Heart right ventricle (tissue), 16 donors: ENCODE measurements at regions not wholly inside any gene's neighbourhood (a gene's known extent, or its start where the extent isn't known, plus 50 kb on each side); places are given as distances from the start of the nearest gene placed in this dataset.

ENCODE experiments used
- ATAC-seq, 8 donors: fragments of 200-7000 bp; cut with Tn5 transposase; one replicate each; pipeline ENCODE4 v1.9.1; 2020; ENCODE audit warnings: mild to moderate bottlenecking in 8 of 8, moderate library complexity in 8 of 8, moderate number of reproducible peaks in 1 of 8
- DNase-seq, 2 donors: peaks; one replicate each; pipeline ENCODE4 v3.0.0-alpha.2; 2020
- H3K27ac ChIP-seq, 10 donors: fragments of 200-600 bp; sonication (generic) in 2 of 10; one replicate each; pipeline versions ENCODE4 v1.5.0 to v1.8.0; 2020 to 2022; ENCODE audit warnings: mild to moderate bottlenecking in 3 of 10
- H3K27me3 ChIP-seq, 7 donors: fragments of 200-600 bp; one replicate each; pipeline ENCODE4 v1.8.0; 2021 to 2022; ENCODE audit warnings: mild to moderate bottlenecking in 2 of 7
- H3K36me3 ChIP-seq, 9 donors: fragments of 200-600 bp; sonication (generic) in 1 of 9; one replicate each; pipeline versions ENCODE4 v1.5.0 to v1.8.0; 2020 to 2022; ENCODE audit warnings: mild to moderate bottlenecking in 2 of 9
- H3K4me1 ChIP-seq, 9 donors: fragments of 200-600 bp; sonication (generic) in 1 of 9; one replicate each; pipeline versions ENCODE4 v1.5.0 to v1.8.0; 2020 to 2022; ENCODE audit warnings: mild to moderate bottlenecking in 4 of 9
- H3K4me3 ChIP-seq, 10 donors: fragments of 200-600 bp; sonication (generic) in 2 of 10; one replicate each; pipeline versions ENCODE4 v1.5.0 to v1.8.0; 2020 to 2022; ENCODE audit warnings: mild to moderate bottlenecking in 7 of 10, moderate library complexity in 2 of 10
- H3K9me3 ChIP-seq, 11 donors: fragments of 200-600 bp in 10 of 11; sonication (generic) in 2 of 11; one replicate each; pipeline versions ENCODE4 v1.5.0 to v1.8.0; 2013 to 2022; ENCODE audit warnings: mild to moderate bottlenecking in 2 of 11, control low read depth in 1 of 11, moderate library complexity in 1 of 11
- WGBS, 2 donors: extraction: QIAGEN DNeasy Blood & Tissue Kit; methylation state at CpG; one replicate each; pipeline ENCODE4 v1.1.7; 2013; ENCODE audit warnings: inconsistent platforms in 1 of 2; 5-methylcytosine and 5-hydroxymethylcytosine counted together
- intact Hi-C, 10 donors: fragments of 100-400 bp; cut with DNase I; formaldehyde crosslinking; loops; one replicate each; pipeline versions ENCODE4 v1.11.1 to v1.14.2; 2022
- TF ChIP-seq, protein P1 (sequence below), 9 donors: fragments of 200-600 bp; sonication (generic) in 2 of 9; IDR thresholded peaks; one replicate each; pipeline versions ENCODE4 v1.5.0 to v1.8.0; 2021 to 2022; ENCODE audit warnings: antibody characterized with exemption in 9 of 9, mild to moderate bottlenecking in 5 of 9, moderate library complexity in 1 of 9
- donor health status: Arrhythmogenic right ventricular cardiomyopathy.
- donor health status: ischemic (EF 13 %, LVEDD 7.1; RV severe dilation, severe dysfunction).
- donor health status: healthy with polysubstance abuse.
- donor health status: DM: no; HTN: yes; CAD: no.
- donor health status: DM: no; HTN: no; CAD: no.
- donor health status: ischemic (EF 25% LVEDD 6.9; RV normal size, moderate dysfunction).
- donor health status: ischemic (EF 25% LVEDD 5.7; RV mildly dilated, moderate dysfunction).
- donor health status: healthy.
- donor health status: DM: yes; HTN: yes; CAD: no.
- donor health status: Ischemic cardiomyopathy.
- donor health status: ischemic (EF 35%, LVEDD 5.7; RV mildly dilated, moderate dysfunction).
- donor health status: nonischemic (EF 11% LVEDD 7.7; RV severe dilation, severe dysfunction).
- donor health status: DM: yes; HTN: yes; CAD: no.
- donor health status: PGD.
- donor health status: ischemic (EF 29% LVEDD 5.4; RV normal size, mild dysfunction).
- donor health status: nonischemic (EF 23%, LVEDD 6.1; RV moderate dilation, normal function).

- H3K4me1 ChIP-seq: peaks cover 0 to 8% (median 6%) of the 10 kb centered on the region in 9 donors
- H3K27me3 ChIP-seq: peaks cover 0 to 77% (median 66%) of the 10 kb centered on the region in 7 donors
- H3K9me3 ChIP-seq: peaks cover 0 to 8% (median 0%) of the 10 kb centered on the region in 11 donors
- DNase-seq: no peak
- H3K27ac ChIP-seq: no peak overlapping the region
- H3K36me3 ChIP-seq: no peaks in the 10 kb centered on the region
- intact Hi-C loops: no loop called here
- WGBS, 2 donors: 38 to 40% methylated on average over 16 of the region's 16 CpGs
- ATAC-seq: no peak
- TF ChIP-seq, protein P1, sequence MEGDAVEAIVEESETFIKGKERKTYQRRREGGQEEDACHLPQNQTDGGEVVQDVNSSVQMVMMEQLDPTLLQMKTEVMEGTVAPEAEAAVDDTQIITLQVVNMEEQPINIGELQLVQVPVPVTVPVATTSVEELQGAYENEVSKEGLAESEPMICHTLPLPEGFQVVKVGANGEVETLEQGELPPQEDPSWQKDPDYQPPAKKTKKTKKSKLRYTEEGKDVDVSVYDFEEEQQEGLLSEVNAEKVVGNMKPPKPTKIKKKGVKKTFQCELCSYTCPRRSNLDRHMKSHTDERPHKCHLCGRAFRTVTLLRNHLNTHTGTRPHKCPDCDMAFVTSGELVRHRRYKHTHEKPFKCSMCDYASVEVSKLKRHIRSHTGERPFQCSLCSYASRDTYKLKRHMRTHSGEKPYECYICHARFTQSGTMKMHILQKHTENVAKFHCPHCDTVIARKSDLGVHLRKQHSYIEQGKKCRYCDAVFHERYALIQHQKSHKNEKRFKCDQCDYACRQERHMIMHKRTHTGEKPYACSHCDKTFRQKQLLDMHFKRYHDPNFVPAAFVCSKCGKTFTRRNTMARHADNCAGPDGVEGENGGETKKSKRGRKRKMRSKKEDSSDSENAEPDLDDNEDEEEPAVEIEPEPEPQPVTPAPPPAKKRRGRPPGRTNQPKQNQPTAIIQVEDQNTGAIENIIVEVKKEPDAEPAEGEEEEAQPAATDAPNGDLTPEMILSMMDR (IDR thresholded peaks at IDR 0.05): no peak
- peak overlapping the region in 1 of 10 donors; percentile 24 for H3K4me3 ChIP-seq
Observed at GRCh38 chr17:34156401-34156740, 98.7 kb upstream of the CCL2 start.

DNA sequence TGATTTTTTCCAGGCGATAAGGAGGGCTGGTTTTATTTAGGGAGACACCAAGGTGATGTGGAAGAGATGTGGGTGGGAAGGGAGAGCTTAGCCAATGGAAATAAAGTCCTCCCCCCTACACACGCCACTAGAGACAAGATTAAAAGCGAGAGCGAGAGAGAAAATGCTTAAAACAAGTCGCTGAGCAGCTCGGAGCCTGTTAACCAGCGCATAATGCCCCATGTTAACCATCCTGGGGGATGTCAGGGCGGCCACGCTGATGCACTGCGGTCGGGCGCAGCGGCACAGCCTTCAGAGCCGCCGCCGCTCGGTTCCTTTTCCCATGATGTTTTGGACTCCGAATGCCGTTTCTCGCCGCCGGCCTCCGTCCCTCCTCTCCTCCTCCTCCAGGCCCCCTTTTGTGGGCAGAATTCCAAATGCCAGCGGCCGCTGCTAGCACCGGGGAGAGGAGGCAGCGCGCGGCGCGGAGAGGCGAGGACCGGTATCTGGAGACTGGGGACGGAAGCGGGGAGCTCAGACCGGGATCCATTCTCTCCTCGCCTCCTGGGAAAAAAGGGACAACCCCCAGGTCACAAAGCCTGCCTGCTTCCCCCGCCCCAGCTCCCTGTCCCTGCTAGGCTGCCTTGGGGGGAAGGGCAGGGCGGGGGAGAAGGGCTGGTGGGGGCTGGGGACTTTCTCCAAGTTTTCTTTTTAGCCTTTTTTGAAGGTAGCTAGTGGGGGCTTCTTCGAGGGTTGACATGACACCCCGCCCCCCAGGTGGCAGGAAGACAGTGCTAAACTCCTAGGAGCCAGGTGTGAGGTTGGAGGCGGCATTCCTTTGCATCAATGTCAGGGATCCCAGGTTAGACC is 98.1 kb upstream of the CCL2 start:
- Histone ChIP-seq H3K9me3 (peaks cover 0 to 8% (median 0%) of the 10 kb centered on the region in 11 donors), H3K27ac (no peak overlapping the region), H3K4me3 (peak overlapping the region in 3 of 10 donors; percentile 5 to 24 (median 20)), H3K36me3 (no peaks in the 10 kb centered on the region), H3K4me1 (peaks cover 0 to 8% (median 6%) of the 10 kb centered on the region in 9 donors), H3K27me3 (peaks cover 0 to 82% (median 69%) of the 10 kb centered on the region in 7 donors)
- TF ChIP-seq, protein P1 (IDR thresholded peaks at IDR 0.05): no peak
- WGBS, 2 donors: 1% methylated on average over 42 of the region's 42 CpGs
- ATAC-seq (no peak), DNase-seq (no peak)
- intact Hi-C loops: no loop called here

GRCh38 chr17:34161690-34162089 is 93.4 kb upstream of the CCL2 start:
- peaks cover 0 to 13% (median 4%) of the 10 kb centered on the region in 9 donors for H3K4me1 ChIP-seq
- H3K9me3 ChIP-seq: peaks cover 0 to 8% (median 0%) of the 10 kb centered on the region in 11 donors
- ATAC-seq: no peak
- WGBS, 2 donors: 67 to 71% methylated on average over 4 of the region's 4 CpGs
- H3K27ac ChIP-seq: no peak overlapping the region
- no peak overlapping the region for H3K4me3 ChIP-seq
- H3K27me3 ChIP-seq: peaks cover 0 to 62% (median 53%) of the 10 kb centered on the region in 7 donors
- DNase-seq: no peak
- TF ChIP-seq, protein P1 (IDR thresholded peaks at IDR 0.05): no peak
- intact Hi-C loops: loop anchor here in 7 of 10 donors (5.0 to 10.0 kb wide), 4 partner anchors 234 to 384 kb away; no protein-coding TSS in a partner anchor
- no peaks in the 10 kb centered on the region for H3K36me3 ChIP-seq

- intact Hi-C loops: loop anchor here in 7 of 10 donors (5.0 to 10.0 kb wide), 4 partner anchors 236 to 386 kb away; no protein-coding TSS in a partner anchor
- peaks cover 0 to 8% (median 0%) of the 10 kb centered on the region in 11 donors for H3K9me3 ChIP-seq
- 68 to 70% methylated on average over 5 of the region's 5 CpGs for WGBS, 2 donors
- peaks cover 0 to 17% (median 0%) of the 10 kb centered on the region in 9 donors for H3K4me1 ChIP-seq
- TF ChIP-seq, protein P1 (IDR thresholded peaks at IDR 0.05): no peak
- DNase-seq (no peak), ATAC-seq (no peak)
- H3K36me3 ChIP-seq: no peaks in the 10 kb centered on the region
- no peak overlapping the region for H3K4me3 ChIP-seq
- H3K27ac ChIP-seq: no peak overlapping the region
- H3K27me3 ChIP-seq: peaks cover 0 to 50% (median 41%) of the 10 kb centered on the region in 7 donors
Observed at GRCh38 chr17:34163123-34163522, 92.0 kb upstream of the CCL2 start.
